SK-N-SH (cell line): ENCODE measurements at regions not wholly inside any gene's neighbourhood (a gene's known extent, or its start where the extent isn't known, plus 50 kb on each side); places are given as distances from the start of the nearest gene placed in this dataset.

ENCODE experiments used
- CTCF ChIA-PET: fragments of 300-600, 350-600 bp; formaldehyde crosslinking; extraction: SDS; loops from one replicate; lab custom pipeline; 2021; lab: Yijun Ruan, JAX
- POLR2A ChIA-PET: fragments of 350-600 bp; sonication (Branson Sonifier 250); formaldehyde crosslinking; extraction: SDS; loops from one replicate; lab custom pipeline; 2020; ENCODE audit warnings: antibody characterized with exemption, inconsistent platforms; lab: Yijun Ruan, JAX
- DNase-seq: peaks from one replicate; pipeline ENCODE4 v3.0.0; 2012
- H2AFZ ChIP-seq: fragments of 200-600 bp; sonication (generic); 2 replicates; pipeline ENCODE4 v1.8.1; 2016; ENCODE audit warnings: antibody characterized with exemption, mild to moderate bottlenecking, low read depth
- H3F3A ChIP-seq: fragments of 200-600 bp; sonication (generic); replicated peaks from 2 replicates; pipeline ENCODE3; 2016; ENCODE audit warnings: antibody characterized with exemption, mild to moderate bottlenecking; ENCODE audit not compliant: insufficient read depth
- H3K27ac ChIP-seq, 2 experiments: fragments of 200-500 bp in 1 of 2; fragments of 200-600 bp in 1 of 2; sonication (Bioruptor generic) in 1 of 2; sonication (generic), shearing (Covaris generic) in 1 of 2; 2 replicates each; pipeline versions ENCODE4 v1.5.1 to v1.6.1; 2014 to 2016; ENCODE audit warnings: low read depth in 2 of 2, inconsistent platforms in 1 of 2, low read length in 1 of 2, mild to moderate bottlenecking in 1 of 2, mixed read lengths in 1 of 2
- H3K27me3 ChIP-seq: fragments of 200-600 bp; sonication (generic), shearing (Covaris generic); 2 replicates; pipeline ENCODE4 v1.6.1; 2016; ENCODE audit warnings: mixed run types; ENCODE audit not compliant: insufficient read depth
- H3K36me3 ChIP-seq, 2 experiments: fragments of 200-500 bp in 1 of 2; fragments of 200-600 bp in 1 of 2; sonication (Bioruptor generic) in 1 of 2; sonication (generic) in 1 of 2; replicated peaks in 1 of 2; 2 replicates each; pipeline versions ENCODE3 to v1.5.1; 2014 to 2016; ENCODE audit warnings: low read length in 1 of 2, mild to moderate bottlenecking in 1 of 2; ENCODE audit not compliant: insufficient read depth in 2 of 2, control insufficient read depth in 1 of 2
- H3K4me1 ChIP-seq, 2 experiments: fragments of 200-500 bp in 1 of 2; fragments of 200-600 bp in 1 of 2; sonication (Bioruptor generic) in 1 of 2; sonication (generic), shearing (Covaris generic) in 1 of 2; 2 replicates each; pipeline versions ENCODE4 v1.5.1 to v1.6.1; 2014 to 2016; ENCODE audit warnings: low read depth in 1 of 2, low read length in 1 of 2, mixed run types in 1 of 2; ENCODE audit not compliant: insufficient read depth in 2 of 2, control insufficient read depth in 1 of 2
- H3K4me2 ChIP-seq: fragments of 200-600 bp; sonication (generic), shearing (Covaris generic); 2 replicates; pipeline ENCODE4 v1.6.1; 2017; ENCODE audit warnings: mixed run types
- H3K4me3 ChIP-seq, 2 experiments: fragments of 200-500 bp in 1 of 2; fragments of 200-600 bp in 1 of 2; sonication (Bioruptor generic) in 1 of 2; sonication (generic), shearing (Covaris generic) in 1 of 2; 2 replicates each; pipeline versions ENCODE4 v1.5.1 to v1.8.1; 2014 to 2016; ENCODE audit warnings: low read depth in 2 of 2, inconsistent platforms in 1 of 2, low read length in 1 of 2, mild to moderate bottlenecking in 1 of 2, mixed read lengths in 1 of 2, moderate library complexity in 1 of 2
- H3K79me2 ChIP-seq: fragments of 200-600 bp; sonication (generic); 2 replicates; pipeline ENCODE4 v1.8.1; 2017; ENCODE audit warnings: mild to moderate bottlenecking; ENCODE audit not compliant: insufficient read depth
- H3K9ac ChIP-seq: fragments of 200-600 bp; sonication (generic); 2 replicates; pipeline ENCODE4 v1.6.1; 2017; ENCODE audit warnings: mixed run types
- H3K9me2 ChIP-seq: fragments of 200-600 bp; sonication (generic); 2 replicates; pipeline ENCODE4 v1.6.1; 2017; ENCODE audit warnings: mixed run types
- H3K9me3 ChIP-seq: fragments of 200-600 bp; sonication (generic); 2 replicates; pipeline ENCODE4 v1.6.1; 2017; ENCODE audit warnings: mixed run types, mild to moderate bottlenecking, moderate library complexity
- H4K20me1 ChIP-seq: fragments of 200-600 bp; sonication (generic); 2 replicates; pipeline ENCODE4 v1.6.1; 2017; ENCODE audit warnings: mild to moderate bottlenecking, mixed run types; ENCODE audit not compliant: insufficient read depth
- CTCF ChIP-seq: fragments of 200-600 bp; sonication (generic); IDR thresholded peaks from 2 replicates; pipeline ENCODE4 v1.6.1; 2017; ENCODE audit warnings: antibody characterized with exemption, mild to moderate bottlenecking, moderate library complexity
- ELF1 ChIP-seq: IDR thresholded peaks from 2 replicates; pipeline ENCODE4 v1.4.0; 2012
- EP300 ChIP-seq, 2 experiments: IDR thresholded peaks; 2 replicates each; pipeline versions ENCODE4 v1.4.0 to v1.6.1; 2012; ENCODE audit warnings: borderline replicate concordance in 1 of 2, low read depth in 1 of 2, low read length in 1 of 2
- EZH2phosphoT487 ChIP-seq: fragments of 200-600 bp; sonication (generic); IDR thresholded peaks from 2 replicates; pipeline ENCODE4 v1.6.1; 2017; ENCODE audit warnings: low read depth, mixed run types, mild to moderate bottlenecking, antibody characterized with exemption, moderate library complexity, borderline replicate concordance
- FOSL2 ChIP-seq: IDR thresholded peaks from 2 replicates; pipeline ENCODE4 v1.4.0; 2012; ENCODE audit warnings: low read depth, mild to moderate bottlenecking, moderate library complexity, borderline replicate concordance
- FOXM1 ChIP-seq: IDR thresholded peaks from 2 replicates; pipeline ENCODE4 v1.4.0; 2012; ENCODE audit warnings: low read depth, mild to moderate bottlenecking
- GABPA ChIP-seq: IDR thresholded peaks from 2 replicates; pipeline ENCODE4 v1.4.0; 2012; ENCODE audit warnings: low read depth, mild to moderate bottlenecking
- GATA2 ChIP-seq: sonication (generic); formaldehyde crosslinking; IDR thresholded peaks from 2 replicates; pipeline ENCODE4 v1.5.0; 2020; ENCODE audit warnings: mild to moderate bottlenecking, missing genetic modification reagents
- IRF3 ChIP-seq: fragments of 150-350 bp; IDR thresholded peaks from 2 replicates; pipeline ENCODE4 v1.6.1; 2016; ENCODE audit warnings: mild to moderate bottlenecking, low read depth, low read length
- NFIC ChIP-seq: IDR thresholded peaks from 2 replicates; pipeline ENCODE4 v1.4.0; 2012; ENCODE audit warnings: borderline replicate concordance
- NRF1 ChIP-seq: IDR thresholded peaks from 2 replicates; pipeline ENCODE4 v1.6.1; 2012; ENCODE audit warnings: low read depth, mild to moderate bottlenecking, low read length
- REST ChIP-seq: IDR thresholded peaks from 2 replicates; pipeline ENCODE4 v1.6.1; 2012; ENCODE audit warnings: mild to moderate bottlenecking, low read depth, low read length, moderate library complexity
- TAF1 ChIP-seq: IDR thresholded peaks from 2 replicates; pipeline ENCODE4 v1.6.1; 2012; ENCODE audit warnings: low read depth, mild to moderate bottlenecking, low read length, moderate library complexity, borderline replicate concordance
- TCF12 ChIP-seq: IDR thresholded peaks from 2 replicates; pipeline ENCODE4 v1.4.0; 2012
- TEAD4 ChIP-seq: IDR thresholded peaks from 2 replicates; pipeline ENCODE4 v1.4.0; 2012; ENCODE audit warnings: mild to moderate bottlenecking, borderline replicate concordance; ENCODE audit not compliant: insufficient read depth
- USF1 ChIP-seq: IDR thresholded peaks from 2 replicates; pipeline ENCODE4 v1.4.0; 2012; ENCODE audit warnings: low read depth, borderline replicate concordance
- USF2 ChIP-seq: fragments of 150-350 bp; IDR thresholded peaks from 2 replicates; pipeline ENCODE4 v1.6.1; 2017; ENCODE audit warnings: antibody characterized with exemption, low read length, low read depth, borderline replicate concordance
- ZBTB33 ChIP-seq: IDR thresholded peaks from 2 replicates; pipeline ENCODE4 v1.4.0; 2012; ENCODE audit warnings: low read depth, borderline replicate concordance
- WGBS: methylation state at CpG from one replicate; pipeline ENCODE4 v1.1.6; 2017; ENCODE audit warnings: low lambda C conversion rate; 5-methylcytosine and 5-hydroxymethylcytosine counted together

GRCh38 chr19:23475477-23475876 is 80.2 kb upstream of the ZNF91 start:
- Histone ChIP-seq H3F3A (no peaks in the 10 kb centered on the region), H3K4me1 (no peaks in the 10 kb centered on the region), H3K9ac (no peak overlapping the region), H3K4me2 (no peak overlapping the region), H2AFZ (no peak overlapping the region), H3K27ac (no peak overlapping the region), H3K9me2 (no peaks in the 10 kb centered on the region), H3K27me3 (no peaks in the 10 kb centered on the region), H3K9me3 (no peaks in the 10 kb centered on the region), H3K4me3 (no peak overlapping the region), H4K20me1 (no peaks in the 10 kb centered on the region), H3K79me2 (no peaks in the 10 kb centered on the region), H3K36me3 (no peaks in the 10 kb centered on the region)
- WGBS: 5% methylated on average over 2 of the region's 2 CpGs
- TF ChIP-seq EP300 (IDR thresholded peaks at IDR 0.05; ENCODE audit: borderline replicate concordance in 1 of 2, low read depth in 1 of 2, low read length in 1 of 2): no peak
- no peak for TF ChIP-seq IRF3
- TF ChIP-seq ELF1: no peak
- no peak for TF ChIP-seq FOXM1
- no peak for TF ChIP-seq NFIC
- TF ChIP-seq GABPA: no peak
- no peak for TF ChIP-seq TEAD4
- TF ChIP-seq EZH2phosphoT487: no peak
- no peak for TF ChIP-seq CTCF
- TF ChIP-seq FOSL2: no peak
- POLR2A ChIA-PET: no interaction called here
- no peak for DNase-seq
- CTCF ChIA-PET: no interaction called here

GRCh38 chr19:23474761-23475160 is 79.5 kb upstream of the ZNF91 start:
- no peaks in the 10 kb centered on the region for H3K9me3 ChIP-seq
- no peak for TF ChIP-seq TAF1
- no peak for TF ChIP-seq NRF1
- no peak for TF ChIP-seq GABPA
- no peak for TF ChIP-seq USF1
- TF ChIP-seq USF2: no peak
- TF ChIP-seq REST: no peak
- no peak for TF ChIP-seq ZBTB33
- TF ChIP-seq TCF12: no peak
- no peak for TF ChIP-seq GATA2 (CRISPR knock-in tag)
- no peak for TF ChIP-seq TEAD4

More at GRCh38 chr19:23474761-23475160, 79.5 kb upstream of the ZNF91 start:
- Histone ChIP-seq H3K4me1 (no peaks in the 10 kb centered on the region), H3F3A (no peaks in the 10 kb centered on the region), H4K20me1 (no peaks in the 10 kb centered on the region), H3K36me3 (no peaks in the 10 kb centered on the region), H3K27ac (no peak overlapping the region), H3K4me3 (no peak overlapping the region), H3K9ac (no peak overlapping the region), H2AFZ (no peak overlapping the region), H3K79me2 (no peaks in the 10 kb centered on the region), H3K27me3 (no peaks in the 10 kb centered on the region), H3K4me2 (no peak overlapping the region), H3K9me2 (no peaks in the 10 kb centered on the region)
- ChIA-PET CTCF (no interaction called here), POLR2A (no interaction called here)
- DNase-seq: no peak
